ENCODE measurements at regions not wholly inside any gene's neighbourhood (a gene's known extent, or its start where the extent isn't known, plus 50 kb on each side); places are given as distances from the start of the nearest gene placed in this dataset.

- DNase-seq (ENCODE audit: low spot score), result no peak
- TF ChIP-seq, protein P1, sequence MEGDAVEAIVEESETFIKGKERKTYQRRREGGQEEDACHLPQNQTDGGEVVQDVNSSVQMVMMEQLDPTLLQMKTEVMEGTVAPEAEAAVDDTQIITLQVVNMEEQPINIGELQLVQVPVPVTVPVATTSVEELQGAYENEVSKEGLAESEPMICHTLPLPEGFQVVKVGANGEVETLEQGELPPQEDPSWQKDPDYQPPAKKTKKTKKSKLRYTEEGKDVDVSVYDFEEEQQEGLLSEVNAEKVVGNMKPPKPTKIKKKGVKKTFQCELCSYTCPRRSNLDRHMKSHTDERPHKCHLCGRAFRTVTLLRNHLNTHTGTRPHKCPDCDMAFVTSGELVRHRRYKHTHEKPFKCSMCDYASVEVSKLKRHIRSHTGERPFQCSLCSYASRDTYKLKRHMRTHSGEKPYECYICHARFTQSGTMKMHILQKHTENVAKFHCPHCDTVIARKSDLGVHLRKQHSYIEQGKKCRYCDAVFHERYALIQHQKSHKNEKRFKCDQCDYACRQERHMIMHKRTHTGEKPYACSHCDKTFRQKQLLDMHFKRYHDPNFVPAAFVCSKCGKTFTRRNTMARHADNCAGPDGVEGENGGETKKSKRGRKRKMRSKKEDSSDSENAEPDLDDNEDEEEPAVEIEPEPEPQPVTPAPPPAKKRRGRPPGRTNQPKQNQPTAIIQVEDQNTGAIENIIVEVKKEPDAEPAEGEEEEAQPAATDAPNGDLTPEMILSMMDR (IDR thresholded peaks at IDR 0.05; ENCODE audit: extremely low read depth, missing control alignments), result no peak
Measured at GRCh38 chr4:36422607-36423006, 141.2 kb downstream of the DTHD1 start.

GRCh38 chr4:36426741-36427140 lies 145.3 kb downstream of the DTHD1 start:
- DNase-seq (ENCODE audit: low spot score), result no peak
- TF ChIP-seq, protein P1 (IDR thresholded peaks at IDR 0.05; ENCODE audit: extremely low read depth, missing control alignments), result no peak

- no peak for DNase-seq (ENCODE audit: low spot score)
- TF ChIP-seq, protein P1 (IDR thresholded peaks at IDR 0.05; ENCODE audit: extremely low read depth, missing control alignments), result no peak
Measured at GRCh38 chr4:36427696-36428095, 146.3 kb downstream of the DTHD1 start.

GRCh38 chr4:36432586-36432985 lies 151.2 kb downstream of the DTHD1 start:
- DNase-seq (ENCODE audit: low spot score), result no peak
- TF ChIP-seq, protein P1 (IDR thresholded peaks at IDR 0.05; ENCODE audit: extremely low read depth, missing control alignments), result no peak

DNA sequence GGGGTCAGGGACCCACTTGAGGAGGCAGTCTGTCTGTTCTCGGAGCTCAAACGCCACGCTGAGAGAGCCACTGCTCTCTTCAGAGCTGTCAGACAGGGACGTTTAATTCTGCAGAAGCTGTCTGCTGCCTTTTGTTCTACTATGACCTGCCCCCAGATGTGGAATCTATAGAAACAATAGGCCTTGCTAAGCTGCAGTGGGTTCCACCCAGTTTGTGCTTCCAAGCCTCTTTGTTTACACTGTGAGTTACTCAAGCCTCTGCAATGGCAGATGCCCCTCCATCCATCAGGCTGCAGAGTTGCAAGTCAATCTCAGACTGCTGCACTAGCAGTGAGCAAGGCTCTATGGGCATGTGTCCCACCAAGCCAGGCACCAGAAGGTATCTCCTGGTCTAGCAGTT lies 158.1 kb downstream of the DTHD1 start:
- TF ChIP-seq, protein P1 (IDR thresholded peaks at IDR 0.05; ENCODE audit: extremely low read depth, missing control alignments), result no peak
- no peak for DNase-seq (ENCODE audit: low spot score)

GRCh38 chr4:36445480-36445879 lies 164.1 kb downstream of the DTHD1 start:
- TF ChIP-seq, protein P1 (IDR thresholded peaks at IDR 0.05; ENCODE audit: extremely low read depth, missing control alignments), result no peak
- DNase-seq (ENCODE audit: low spot score), result no peak

- DNase-seq (ENCODE audit: low spot score), result no peak
- TF ChIP-seq, protein P1 (IDR thresholded peaks at IDR 0.05; ENCODE audit: extremely low read depth, missing control alignments), result no peak
Measured at GRCh38 chr4:36446275-36446674, 164.9 kb downstream of the DTHD1 start.
